IMR-90 (cell line): ENCODE measurements at regions not wholly inside any gene's neighbourhood (a gene's known extent, or its start where the extent isn't known, plus 50 kb on each side); places are given as distances from the start of the nearest gene placed in this dataset.

ENCODE experiments used
- ATAC-seq: fragments of 200-7000 bp; cut with Tn5 transposase; 2 replicates; pipeline ENCODE4 v1.9.1; 2020; ENCODE audit warnings: low read depth, mild to moderate bottlenecking, moderate library complexity
- BruUV-seq: library from RNA; stranded (reverse); fragments of 400-500 nt; replicated peaks from 2 replicates; lab custom pipeline; 2021; lab: Mats Ljungman, UMichigan
- CTCF ChIA-PET: fragments of 300-600 bp; formaldehyde crosslinking; extraction: SDS; loops from one replicate; lab custom pipeline; 2021; ENCODE audit warnings: antibody characterized with exemption; lab: Yijun Ruan, JAX
- POLR2A ChIA-PET: fragments of 300-600 bp; sonication (Branson Sonifier 250); formaldehyde crosslinking; loops from one replicate; lab custom pipeline; 2022; ENCODE audit warnings: antibody characterized with exemption; ENCODE audit not compliant: unreplicated experiment; lab: Charles Lee
- DNase-seq: peaks from one replicate; pipeline ENCODE4 v3.0.0; 2013
- H2AFZ ChIP-seq: replicated peaks from 2 replicates; pipeline ENCODE3; 2013; ENCODE audit warnings: low read length, mild to moderate bottlenecking; ENCODE audit not compliant: poor library complexity
- H2AK5ac ChIP-seq: 2 replicates; pipeline ENCODE4 v1.6.1; 2013; ENCODE audit warnings: low read depth, low read length, inconsistent platforms
- H2AK9ac ChIP-seq: replicated peaks from 2 replicates; pipeline ENCODE3; 2013; ENCODE audit warnings: mild to moderate bottlenecking, low read depth, low read length, moderate library complexity; ENCODE audit not compliant: poor library complexity
- H2BK120ac ChIP-seq: 2 replicates; pipeline ENCODE4 v1.6.1; 2013; ENCODE audit warnings: low read depth, low read length, inconsistent platforms
- H2BK15ac ChIP-seq: 3 replicates; pipeline ENCODE4 v1.6.1; 2013; ENCODE audit warnings: low read depth, low read length, inconsistent platforms
- H2BK20ac ChIP-seq: 2 replicates; pipeline ENCODE4 v1.6.1; 2013; ENCODE audit warnings: low read depth, mild to moderate bottlenecking, inconsistent platforms, low read length, moderate library complexity
- H2BK5ac ChIP-seq: 2 replicates; pipeline ENCODE4 v1.6.1; 2013; ENCODE audit warnings: mild to moderate bottlenecking, low read depth, low read length, inconsistent platforms; ENCODE audit not compliant: poor library complexity, severe bottlenecking
- H3K14ac ChIP-seq: replicated peaks from 2 replicates; pipeline ENCODE4 v1.6.1; 2013; ENCODE audit warnings: low read depth, low read length, inconsistent platforms
- H3K18ac ChIP-seq: 2 replicates; pipeline ENCODE4 v1.6.1; 2013; ENCODE audit warnings: low read depth, low read length, control low read depth
- H3K23ac ChIP-seq: 2 replicates; pipeline ENCODE4 v1.6.1; 2013; ENCODE audit warnings: low read depth, low read length, inconsistent platforms
- H3K27ac ChIP-seq: 2 replicates; pipeline ENCODE4 v1.5.1; 2013; ENCODE audit warnings: mild to moderate bottlenecking, control low read depth, low read length; ENCODE audit not compliant: insufficient read depth
- H3K27me3 ChIP-seq: 2 replicates; pipeline ENCODE4 v1.6.1; 2013; ENCODE audit warnings: low read length; ENCODE audit not compliant: control insufficient read depth, insufficient read depth
- H3K36me3 ChIP-seq: 2 replicates; pipeline ENCODE4 v1.6.1; 2013; ENCODE audit warnings: low read length, mixed read lengths; ENCODE audit not compliant: control insufficient read depth, insufficient read depth
- H3K4ac ChIP-seq: 2 replicates; pipeline ENCODE4 v1.6.1; 2013; ENCODE audit warnings: low read depth, low read length, inconsistent platforms
- H3K4me1 ChIP-seq: 2 replicates; pipeline ENCODE4 v1.6.1; 2013; ENCODE audit warnings: low read length, mixed read lengths; ENCODE audit not compliant: control insufficient read depth, insufficient read depth
- H3K4me2 ChIP-seq: 2 replicates; pipeline ENCODE4 v1.6.1; 2013; ENCODE audit warnings: low read depth, mild to moderate bottlenecking, control low read depth, low read length, moderate library complexity
- H3K4me3 ChIP-seq: 2 replicates; pipeline ENCODE4 v1.5.1; 2013; ENCODE audit warnings: low read depth, mild to moderate bottlenecking, control low read depth, low read length, moderate library complexity; ENCODE audit not compliant: insufficient read depth
- H3K56ac ChIP-seq: 2 replicates; pipeline ENCODE4 v1.6.1; 2013; ENCODE audit warnings: low read length, inconsistent platforms; ENCODE audit not compliant: insufficient read depth; ENCODE audit errors: extremely low read depth
- H3K79me1 ChIP-seq, 2 experiments: 2 replicates each; pipeline ENCODE4 v1.6.1; 2013; ENCODE audit warnings: low read length in 2 of 2, inconsistent platforms in 1 of 2, low read depth in 1 of 2
- H3K9ac ChIP-seq: 2 replicates; pipeline ENCODE4 v1.6.1; 2013; ENCODE audit warnings: low read depth, low read length, control low read depth
- H3K9me1 ChIP-seq: 2 replicates; pipeline ENCODE4 v1.6.1; 2013; ENCODE audit warnings: low read length, inconsistent platforms; ENCODE audit not compliant: insufficient read depth
- H3K9me3 ChIP-seq: 2 replicates; pipeline ENCODE4 v1.6.1; 2013; ENCODE audit warnings: low read length; ENCODE audit not compliant: control insufficient read depth, insufficient read depth
- H4K20me1 ChIP-seq: 2 replicates; pipeline ENCODE4 v1.6.1; 2013; ENCODE audit warnings: low read length, inconsistent platforms; ENCODE audit not compliant: insufficient read depth
- H4K5ac ChIP-seq: 2 replicates; pipeline ENCODE4 v1.6.1; 2013; ENCODE audit warnings: mild to moderate bottlenecking, low read depth, low read length, control low read depth
- H4K8ac ChIP-seq, 2 experiments: 2 replicates each; pipeline ENCODE4 v1.6.1; 2013; ENCODE audit warnings: low read depth in 2 of 2, low read length in 2 of 2, control low read depth in 1 of 2, inconsistent platforms in 1 of 2
- H4K91ac ChIP-seq: 2 replicates; pipeline ENCODE4 v1.6.1; 2013; ENCODE audit warnings: low read depth, low read length, inconsistent platforms; ENCODE audit not compliant: insufficient read depth
- BHLHE40 ChIP-seq: fragments of 150-350 bp; IDR thresholded peaks from 2 replicates; pipeline ENCODE4 v1.6.1; 2016; ENCODE audit warnings: mild to moderate bottlenecking, low read depth, low read length
- RCOR1 ChIP-seq: IDR thresholded peaks from 2 replicates; pipeline ENCODE4 v1.6.1; 2012; ENCODE audit warnings: mild to moderate bottlenecking, low read length, improper control_type of control experiment; ENCODE audit not compliant: insufficient replicate concordance
- RFX5 ChIP-seq: IDR thresholded peaks from 2 replicates; pipeline ENCODE4 v1.8.0; 2012; ENCODE audit warnings: low read depth, mild to moderate bottlenecking, low read length, moderate library complexity
- SMC3 ChIP-seq: fragments of 150-350 bp; IDR thresholded peaks from 2 replicates; pipeline ENCODE4 v1.6.1; 2016; ENCODE audit warnings: low read depth, mild to moderate bottlenecking, antibody characterized with exemption, low read length, moderate library complexity
- WGBS, 2 experiments: methylation state at CpG; one replicate each; pipeline versions ENCODE4 v1.1.5 to v1.1.7; 2013; ENCODE audit warnings: missing lambda C conversion rate in 2 of 2; ENCODE audit not compliant: insufficient read length in 1 of 2; ENCODE audit errors: extremely low coverage in 2 of 2; 5-methylcytosine and 5-hydroxymethylcytosine counted together
- dilution Hi-C: fragments of 300-500 bp; cut with HindIII; formaldehyde crosslinking; loops from one replicate; pipeline ENCODE4 v1.14.3; 2018; ENCODE audit warnings: low sequenced_read_pairs; ENCODE audit not compliant: unreplicated experiment
- in situ Hi-C: fragments of 300-500 bp; cut with MboI; formaldehyde crosslinking; loops from 3 replicates; pipeline ENCODE4 v1.14.3; 2019; ENCODE audit warnings: low sequenced_read_pairs, inconsistent platforms, mixed read lengths
- intact Hi-C: fragments of 100-400 bp; cut with micrococcal nuclease; formaldehyde crosslinking; loops from 2 replicates; pipeline ENCODE4 v1.10.0; 2022
- TF ChIP-seq, protein P1 (sequence below): fragments of 150-350 bp; IDR thresholded peaks from 2 replicates; pipeline ENCODE4 v1.6.1; 2017; ENCODE audit warnings: mild to moderate bottlenecking, antibody characterized with exemption, low read length, low read depth
- TF ChIP-seq, protein P2 (sequence below): fragments of 150-350 bp; IDR thresholded peaks from 2 replicates; pipeline ENCODE4 v1.6.1; 2016; ENCODE audit warnings: low read depth, mild to moderate bottlenecking, low read length, moderate library complexity, borderline replicate concordance

DNA sequence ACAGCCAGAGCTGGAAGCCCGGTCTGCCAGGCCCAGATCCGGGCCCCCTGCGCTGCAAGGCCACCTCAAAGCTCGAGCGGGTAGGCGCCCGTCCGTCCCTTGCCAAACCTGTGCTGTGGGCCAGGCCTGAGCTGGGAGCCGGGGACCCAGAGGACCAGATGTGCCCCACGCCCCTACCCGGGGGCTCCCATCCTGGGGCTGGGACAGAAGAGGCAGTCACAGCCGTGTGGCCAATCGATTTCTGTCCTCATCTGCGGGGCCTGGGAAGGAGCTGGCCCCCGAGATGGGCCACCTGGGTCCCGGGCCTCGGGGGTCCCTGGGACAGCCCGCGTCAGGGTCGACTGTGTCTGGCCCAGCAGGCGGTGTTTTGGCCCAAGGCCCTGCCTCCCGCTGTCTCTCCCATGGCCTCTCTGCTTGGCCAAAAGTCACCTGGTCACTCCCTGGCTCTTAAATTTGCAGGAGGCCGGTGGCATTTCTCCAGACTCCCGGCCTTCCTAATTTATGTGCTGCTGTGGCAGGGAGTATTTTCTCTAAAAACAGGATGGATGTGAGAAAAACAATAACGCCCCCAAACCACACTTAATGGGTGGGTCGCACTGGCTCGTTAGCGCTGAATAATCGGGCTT lies 63.8 kb downstream of the UNCX start:
- TF ChIP-seq, protein P1, sequence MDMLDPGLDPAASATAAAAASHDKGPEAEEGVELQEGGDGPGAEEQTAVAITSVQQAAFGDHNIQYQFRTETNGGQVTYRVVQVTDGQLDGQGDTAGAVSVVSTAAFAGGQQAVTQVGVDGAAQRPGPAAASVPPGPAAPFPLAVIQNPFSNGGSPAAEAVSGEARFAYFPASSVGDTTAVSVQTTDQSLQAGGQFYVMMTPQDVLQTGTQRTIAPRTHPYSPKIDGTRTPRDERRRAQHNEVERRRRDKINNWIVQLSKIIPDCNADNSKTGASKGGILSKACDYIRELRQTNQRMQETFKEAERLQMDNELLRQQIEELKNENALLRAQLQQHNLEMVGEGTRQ: no peak
- TF ChIP-seq SMC3 (no peak), RFX5 (no peak), RCOR1 (no peak), BHLHE40 (no peak)
- TF ChIP-seq, protein P2, sequence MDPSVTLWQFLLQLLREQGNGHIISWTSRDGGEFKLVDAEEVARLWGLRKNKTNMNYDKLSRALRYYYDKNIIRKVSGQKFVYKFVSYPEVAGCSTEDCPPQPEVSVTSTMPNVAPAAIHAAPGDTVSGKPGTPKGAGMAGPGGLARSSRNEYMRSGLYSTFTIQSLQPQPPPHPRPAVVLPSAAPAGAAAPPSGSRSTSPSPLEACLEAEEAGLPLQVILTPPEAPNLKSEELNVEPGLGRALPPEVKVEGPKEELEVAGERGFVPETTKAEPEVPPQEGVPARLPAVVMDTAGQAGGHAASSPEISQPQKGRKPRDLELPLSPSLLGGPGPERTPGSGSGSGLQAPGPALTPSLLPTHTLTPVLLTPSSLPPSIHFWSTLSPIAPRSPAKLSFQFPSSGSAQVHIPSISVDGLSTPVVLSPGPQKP: no peak
- DNase-seq (no peak), ATAC-seq (no peak)
- no peak overlapping the region for H2BK15ac ChIP-seq
- no peak overlapping the region for H2BK20ac ChIP-seq
- no peak overlapping the region for H3K18ac ChIP-seq
- no peak overlapping the region for H2AK5ac ChIP-seq
- peaks cover 65% of the 10 kb centered on the region for H3K27me3 ChIP-seq
- no peak overlapping the region for H2BK5ac ChIP-seq
- in situ Hi-C loops: no loop called here
- no peak overlapping the region for H3K9ac ChIP-seq
- no peak overlapping the region for H3K4ac ChIP-seq
- H3K23ac ChIP-seq: no peak overlapping the region
- CTCF ChIA-PET: no interaction called here
- 42% methylated on average over 17 of the region's 29 CpGs; no CpG with 5 or more reads in 1 of the 2 experiments for WGBS, 2 experiments
- no peaks in the 10 kb centered on the region for H3K36me3 ChIP-seq
- no peak overlapping the region for H3K4me3 ChIP-seq
- H3K79me1 ChIP-seq: no peaks in the 10 kb centered on the region
- H3K14ac ChIP-seq: no peak overlapping the region
- H4K91ac ChIP-seq: no peak overlapping the region
- no peaks in the 10 kb centered on the region for H3K9me1 ChIP-seq
- H2BK120ac ChIP-seq: no peak overlapping the region
- no peak overlapping the region for H2AK9ac ChIP-seq
- H4K8ac ChIP-seq: no peak overlapping the region
- dilution Hi-C loops: no loop called here
- no peak overlapping the region for H3K56ac ChIP-seq
- no peak overlapping the region for H2AFZ ChIP-seq
- POLR2A ChIA-PET: no interaction called here
- H4K20me1 ChIP-seq: no peaks in the 10 kb centered on the region
- no TSS peak for BruUV-seq
- H3K9me3 ChIP-seq: no peaks in the 10 kb centered on the region
- no peak overlapping the region for H4K5ac ChIP-seq
- H3K4me1 ChIP-seq: no peaks in the 10 kb centered on the region
- no peak overlapping the region for H3K4me2 ChIP-seq
- intact Hi-C loops: no loop called here
- H3K27ac ChIP-seq: no peak overlapping the region
